ENCODE measurements at regions not wholly inside any gene's neighbourhood (a gene's known extent, or its start where the extent isn't known, plus 50 kb on each side); places are given as distances from the start of the nearest gene placed in this dataset.

DNA sequence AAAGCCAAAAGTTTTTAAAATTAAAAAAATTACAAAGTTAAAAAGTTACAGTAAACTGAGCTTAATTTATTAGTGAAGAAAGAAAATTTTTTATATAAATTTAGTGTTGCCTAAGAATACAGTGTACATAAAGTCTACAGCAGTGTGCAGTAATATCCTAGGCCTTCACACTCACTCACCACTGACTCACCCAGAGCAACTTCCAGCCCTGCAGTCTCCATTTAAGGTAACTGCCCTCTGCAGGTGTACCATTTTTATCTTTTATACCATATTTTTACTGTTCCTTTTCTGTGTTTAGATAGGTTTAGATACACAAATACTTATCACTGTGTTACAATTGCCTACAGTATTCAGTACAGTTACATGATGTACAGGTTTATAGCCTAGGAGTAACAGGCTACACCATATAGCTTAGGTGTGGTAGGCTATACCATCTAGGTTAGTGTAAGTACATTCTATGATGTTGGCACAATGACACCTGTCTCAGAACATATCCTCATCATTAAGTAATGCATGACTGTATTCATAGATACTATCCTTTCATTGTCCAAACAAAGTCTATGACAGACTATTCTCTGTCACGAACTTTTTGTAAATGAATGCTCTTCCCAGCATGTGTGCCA, 78.6 kb upstream of the PBX1 start:
- Histone ChIP-seq H3K9me3 (ENCODE audit: control insufficient read depth in 2 of 2, insufficient read depth in 1 of 2, low read length in 1 of 2) (no peaks in the 10 kb centered on the region), H3K27me3 (ENCODE audit: control insufficient read depth in 2 of 2, insufficient read depth in 1 of 2, low read length in 1 of 2) (no peaks in the 10 kb centered on the region), H3K27ac (ENCODE audit: low read depth in 1 of 2, low read length in 1 of 2) (no peak overlapping the region), H3K4me3 (ENCODE audit: low read length in 2 of 2) (no peak overlapping the region), H3K4me1 (ENCODE audit: control insufficient read depth in 2 of 2, insufficient read depth in 2 of 2, low read length in 2 of 2) (no peaks in the 10 kb centered on the region), H3K36me3 (ENCODE audit: control insufficient read depth in 2 of 2, insufficient read depth in 2 of 2, low read length in 1 of 2) (no peaks in the 10 kb centered on the region)
- 94% methylated on average over 1 of the region's 1 CpG for WGBS
- no peak for DNase-seq (ENCODE audit: low read depth in 6 of 9, low spot score in 9 of 9)

DNA sequence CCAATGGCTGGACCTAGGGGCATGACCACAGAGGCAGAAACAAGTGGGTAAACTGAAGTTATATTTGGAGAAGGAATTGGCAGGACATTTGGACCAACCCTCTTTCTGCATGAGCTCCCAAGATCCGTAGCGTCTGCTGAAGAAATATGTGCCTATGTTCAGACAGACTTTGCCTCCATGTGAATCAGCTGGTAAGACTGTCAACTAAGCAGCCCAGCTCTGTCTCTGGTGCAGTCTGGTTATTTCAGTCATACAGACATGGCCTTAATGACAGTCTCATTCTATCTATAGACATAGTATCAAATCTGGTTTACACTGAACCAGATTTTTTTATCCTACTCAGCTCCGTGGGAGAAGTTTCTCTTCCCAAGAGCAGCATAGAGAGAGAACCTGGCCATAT, 63.1 kb upstream of the PBX1 start:
- Histone ChIP-seq H3K9me3 (ENCODE audit: control insufficient read depth in 2 of 2, insufficient read depth in 1 of 2, low read length in 1 of 2) (no peaks in the 10 kb centered on the region), H3K27ac (ENCODE audit: low read depth in 1 of 2, low read length in 1 of 2) (no peak overlapping the region), H3K4me3 (ENCODE audit: low read length in 2 of 2) (no peak overlapping the region), H3K27me3 (ENCODE audit: control insufficient read depth in 2 of 2, insufficient read depth in 1 of 2, low read length in 1 of 2) (no peaks in the 10 kb centered on the region), H3K4me1 (ENCODE audit: control insufficient read depth in 2 of 2, insufficient read depth in 2 of 2, low read length in 2 of 2) (no peaks in the 10 kb centered on the region), H3K36me3 (ENCODE audit: control insufficient read depth in 2 of 2, insufficient read depth in 2 of 2, low read length in 1 of 2) (no peaks in the 10 kb centered on the region)
- 92% methylated on average over 3 of the region's 3 CpGs for WGBS
- no peak for DNase-seq (ENCODE audit: low read depth in 6 of 9, low spot score in 9 of 9)

DNA sequence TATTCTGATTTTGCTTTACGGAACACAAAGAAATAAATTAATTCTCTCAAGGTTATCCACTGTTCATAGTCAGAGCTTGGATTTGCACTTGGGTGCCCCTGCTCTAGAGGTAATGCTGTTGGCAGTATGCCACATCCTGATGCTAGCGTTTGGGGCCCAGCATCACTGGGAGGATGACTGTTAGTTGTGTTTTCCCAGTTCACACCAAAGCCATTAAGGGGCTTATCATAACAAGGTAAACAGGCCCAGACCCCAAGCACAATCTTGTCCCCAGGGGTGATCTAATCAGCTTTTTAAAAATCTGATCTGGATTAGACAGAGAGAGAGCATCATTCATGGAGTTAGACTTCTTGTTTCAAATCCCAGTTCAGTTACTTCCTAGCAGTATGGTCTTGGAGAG, 60.2 kb upstream of the PBX1 start:
- DNase-seq (ENCODE audit: low read depth in 6 of 9, low spot score in 9 of 9) = no peak
- no peaks in the 10 kb centered on the region for H3K27me3 ChIP-seq (ENCODE audit: control insufficient read depth in 2 of 2, insufficient read depth in 1 of 2, low read length in 1 of 2)
- 96% methylated on average over 2 of the region's 2 CpGs for WGBS
- H3K4me3 ChIP-seq (ENCODE audit: low read length in 2 of 2) = no peak overlapping the region
- H3K4me1 ChIP-seq (ENCODE audit: control insufficient read depth in 2 of 2, insufficient read depth in 2 of 2, low read length in 2 of 2) = no peaks in the 10 kb centered on the region
- H3K36me3 ChIP-seq (ENCODE audit: control insufficient read depth in 2 of 2, insufficient read depth in 2 of 2, low read length in 1 of 2) = no peaks in the 10 kb centered on the region
- no peak overlapping the region for H3K27ac ChIP-seq (ENCODE audit: low read depth in 1 of 2, low read length in 1 of 2)
- H3K9me3 ChIP-seq (ENCODE audit: control insufficient read depth in 2 of 2, insufficient read depth in 1 of 2, low read length in 1 of 2) = no peaks in the 10 kb centered on the region

DNA sequence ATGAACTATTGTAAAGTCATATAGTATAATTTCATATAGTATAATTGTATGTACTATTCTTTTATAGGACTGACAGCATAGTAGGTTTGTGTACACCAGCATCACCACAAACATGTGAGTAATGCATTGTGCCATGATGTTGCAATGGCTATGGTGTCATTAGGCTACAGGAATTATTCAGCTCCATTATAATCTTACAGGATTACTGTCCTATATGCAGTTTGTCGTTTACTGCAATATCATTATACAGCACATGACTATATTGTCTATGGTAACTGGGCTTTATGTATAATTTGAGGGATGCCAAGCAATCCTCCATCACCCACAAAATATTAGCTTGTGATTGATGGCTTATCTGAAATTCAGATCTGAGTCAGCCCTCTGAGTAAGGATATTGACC, 54.2 kb upstream of the PBX1 start:
- Histone ChIP-seq H3K4me3 (ENCODE audit: low read length in 2 of 2) (no peak overlapping the region), H3K27me3 (ENCODE audit: control insufficient read depth in 2 of 2, insufficient read depth in 1 of 2, low read length in 1 of 2) (no peaks in the 10 kb centered on the region), H3K36me3 (ENCODE audit: control insufficient read depth in 2 of 2, insufficient read depth in 2 of 2, low read length in 1 of 2) (no peaks in the 10 kb centered on the region), H3K4me1 (ENCODE audit: control insufficient read depth in 2 of 2, insufficient read depth in 2 of 2, low read length in 2 of 2) (no peaks in the 10 kb centered on the region), H3K9me3 (ENCODE audit: control insufficient read depth in 2 of 2, insufficient read depth in 1 of 2, low read length in 1 of 2) (no peaks in the 10 kb centered on the region), H3K27ac (ENCODE audit: low read depth in 1 of 2, low read length in 1 of 2) (no peak overlapping the region)
- no peak for DNase-seq (ENCODE audit: low read depth in 6 of 9, low spot score in 9 of 9)
- WGBS = 87% methylated on average over 1 of the region's 1 CpG

Measured in thymus (tissue), 11 donors.